Left ventricle myocardium inferior (tissue), 1 donor: ENCODE measurements at regions not wholly inside any gene's neighbourhood (a gene's known extent, or its start where the extent isn't known, plus 50 kb on each side); places are given as distances from the start of the nearest gene placed in this dataset.

ENCODE experiments used
- DNase-seq: peaks from one replicate; pipeline ENCODE4 v3.0.0-alpha.2; 2020
- H3K27ac ChIP-seq: fragments of 200-600 bp; replicated peaks from 2 replicates; pipeline ENCODE4 v1.8.0; 2021
- H3K27me3 ChIP-seq: fragments of 200-600 bp; 2 replicates; pipeline ENCODE4 v1.8.0; 2021; ENCODE audit warnings: low read depth
- H3K36me3 ChIP-seq: fragments of 200-600 bp; 2 replicates; pipeline ENCODE4 v1.8.0; 2021
- H3K4me1 ChIP-seq: fragments of 200-600 bp; 2 replicates; pipeline ENCODE4 v1.8.0; 2021
- H3K4me3 ChIP-seq: fragments of 200-600 bp; 2 replicates; pipeline ENCODE4 v1.8.0; 2021; ENCODE audit warnings: mild to moderate bottlenecking, moderate library complexity
- H3K9me3 ChIP-seq: fragments of 200-600 bp; replicated peaks from 2 replicates; pipeline ENCODE4 v1.8.0; 2021
- CTCF ChIP-seq: fragments of 200-600 bp; IDR thresholded peaks from 2 replicates; pipeline ENCODE4 v1.8.0; 2021; ENCODE audit warnings: antibody characterized with exemption, mild to moderate bottlenecking, borderline replicate concordance
- intact Hi-C: fragments of 100-400 bp; cut with micrococcal nuclease; formaldehyde crosslinking; loops from one replicate; pipeline ENCODE4 v1.11.0; 2022
- donor health status: DM: no; HTN: yes; CAD: no; lungs with severe emphysema.

DNA sequence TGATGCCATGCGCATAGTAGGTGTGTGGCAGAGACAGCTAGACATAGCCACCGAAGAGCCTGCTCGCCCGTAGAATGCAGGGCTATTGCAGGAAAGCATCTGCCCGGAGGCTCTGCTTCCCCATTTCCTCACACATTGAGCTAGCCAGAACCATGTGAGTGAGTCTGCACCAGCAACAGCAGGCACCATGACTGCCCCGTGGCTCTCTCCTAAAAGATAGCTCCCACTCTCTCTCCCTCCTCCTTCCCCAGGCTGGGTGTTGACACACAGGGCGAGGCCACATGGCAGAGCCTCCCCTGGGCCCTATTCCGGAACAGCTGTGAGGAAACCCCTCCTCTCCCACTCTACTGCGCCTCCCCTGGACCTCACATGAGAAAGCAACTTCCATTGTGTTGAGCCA, 52.3 kb upstream of the ATP12A start:
- no peak for DNase-seq
- Histone ChIP-seq H3K9me3 (no peaks in the 10 kb centered on the region), H3K27ac (no peak overlapping the region), H3K27me3 (peaks cover 5% of the 10 kb centered on the region), H3K4me3 (no peak overlapping the region), H3K36me3 (no peaks in the 10 kb centered on the region), H3K4me1 (peaks cover 4% of the 10 kb centered on the region)
- no peak for TF ChIP-seq CTCF
- intact Hi-C loops, result no loop called here

DNA sequence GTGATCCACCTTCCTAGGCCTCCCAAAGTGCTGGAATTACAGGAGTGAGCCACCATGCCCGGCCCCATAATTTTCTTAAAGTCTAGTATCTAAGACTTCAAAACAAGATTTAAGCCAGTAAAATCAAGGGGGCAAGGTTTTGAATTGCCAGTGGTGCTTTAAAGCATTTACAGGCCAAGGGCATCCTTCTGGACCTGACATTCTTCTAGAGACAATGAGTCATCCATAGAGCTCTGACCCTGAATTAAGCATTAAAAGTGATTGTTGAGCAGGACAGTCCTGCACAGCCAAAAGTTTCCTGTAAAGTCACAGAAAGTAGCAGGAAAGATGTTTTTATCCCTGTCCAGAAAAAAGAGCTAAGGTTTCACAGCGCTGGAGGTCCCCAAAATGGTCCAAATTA, 50.9 kb upstream of the ATP12A start:
- DNase-seq, result no peak
- intact Hi-C loops, result no loop called here
- H3K27me3 ChIP-seq, result no peaks in the 10 kb centered on the region
- TF ChIP-seq CTCF, result no peak
- no peaks in the 10 kb centered on the region for H3K36me3 ChIP-seq
- peaks cover 4% of the 10 kb centered on the region for H3K4me1 ChIP-seq
- no peak overlapping the region for H3K27ac ChIP-seq
- H3K4me3 ChIP-seq, result no peak overlapping the region
- H3K9me3 ChIP-seq, result no peaks in the 10 kb centered on the region

DNA sequence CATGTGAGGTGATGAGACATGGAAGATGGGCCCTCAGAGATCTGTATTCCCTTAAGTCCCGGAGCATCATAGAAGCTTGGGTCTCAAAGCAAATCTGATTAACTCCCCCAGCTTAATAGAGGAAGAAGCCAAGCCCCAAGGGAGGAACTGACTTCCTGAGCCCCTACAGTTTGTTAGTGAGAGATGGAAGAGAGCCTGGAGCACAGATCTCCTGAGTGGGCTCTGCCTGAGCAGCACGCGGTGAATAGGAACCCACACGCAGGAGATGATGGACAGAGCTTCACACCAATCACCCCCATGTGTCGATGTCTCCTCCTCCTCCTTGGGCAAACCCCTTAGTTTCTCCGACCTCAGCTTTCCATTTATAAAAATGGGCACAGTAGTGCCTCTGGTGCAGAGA, 50.1 kb upstream of the ATP12A start:
- Histone ChIP-seq H3K27me3 (no peaks in the 10 kb centered on the region), H3K27ac (no peak overlapping the region), H3K36me3 (no peaks in the 10 kb centered on the region), H3K4me1 (peaks cover 4% of the 10 kb centered on the region), H3K9me3 (no peaks in the 10 kb centered on the region), H3K4me3 (no peak overlapping the region)
- no peak for DNase-seq
- intact Hi-C loops, result no loop called here
- TF ChIP-seq CTCF, result no peak
